Fibroblast of peridontal ligament (primary cell): ENCODE measurements at regions not wholly inside any gene's neighbourhood (a gene's known extent, or its start where the extent isn't known, plus 50 kb on each side); places are given as distances from the start of the nearest gene placed in this dataset.
"Not testable (repeated sequence)": the region's sequence is repeated elsewhere in the genome, so short reads cannot be mapped to it uniquely, and the experiment has no call there.

Experiments
- DNase-seq: peaks from one replicate; pipeline ENCODE4 v3.0.0-alpha.2; 2010; ENCODE audit errors: extremely low read depth

DNA sequence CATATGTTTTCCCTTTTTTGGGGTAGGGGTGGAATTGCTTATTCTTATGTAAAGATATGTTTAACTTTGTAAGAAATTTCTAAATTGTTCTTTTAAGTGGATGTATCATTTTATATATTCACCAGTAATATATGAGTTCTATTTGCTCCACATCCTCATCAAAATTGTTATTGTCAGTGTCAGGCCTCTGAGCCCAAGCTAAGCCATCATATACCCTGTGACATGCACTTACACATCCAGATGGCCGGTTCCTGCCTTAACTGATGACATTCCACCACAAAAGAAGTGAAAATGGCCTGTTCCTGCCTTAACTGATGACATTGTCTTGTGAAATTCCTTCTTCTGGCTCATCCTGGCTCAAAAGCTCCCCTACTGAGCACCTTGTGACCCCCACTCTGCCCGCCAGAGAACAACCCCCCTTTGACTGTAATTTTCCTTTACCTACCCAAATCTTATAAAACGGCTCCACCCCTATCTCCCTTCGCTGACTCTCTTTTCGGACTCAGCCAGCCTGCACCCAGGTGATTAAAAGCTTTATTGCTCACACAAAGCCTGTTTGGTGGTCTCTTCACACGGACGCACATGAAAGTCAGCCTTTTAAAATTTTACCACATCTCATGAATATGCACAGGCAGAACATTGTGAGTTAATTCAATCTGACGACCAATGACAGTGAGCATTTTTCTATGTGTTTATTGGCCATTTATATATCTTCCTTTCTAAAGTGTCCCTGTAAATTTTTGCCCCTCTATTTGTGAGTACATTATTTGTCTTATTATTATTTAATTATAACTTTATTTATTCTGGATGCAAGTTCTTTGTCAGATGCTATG, 176.8 kb downstream of the CDC14C start:
- DNase-seq = not testable (repeated sequence)

DNA sequence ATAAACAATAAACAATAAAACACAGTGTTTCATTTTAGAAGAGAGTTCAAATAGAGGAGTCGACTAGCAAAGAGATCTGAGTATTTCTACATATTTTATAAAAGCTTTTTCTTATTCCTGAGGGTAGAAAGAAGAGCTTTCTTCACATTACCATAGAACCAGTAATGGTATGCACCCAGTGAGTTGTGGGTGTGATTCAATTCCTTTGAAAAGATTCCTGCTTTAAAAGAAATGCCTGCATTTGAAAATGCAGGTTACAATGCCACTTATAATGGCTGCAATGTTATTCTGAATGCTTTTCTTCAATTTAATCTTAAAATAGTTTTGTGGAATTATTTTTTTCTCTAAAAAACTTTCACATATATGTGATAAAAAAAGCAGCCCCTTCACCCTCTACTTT, 178.1 kb downstream of the CDC14C start:
- no peak for DNase-seq

DNA sequence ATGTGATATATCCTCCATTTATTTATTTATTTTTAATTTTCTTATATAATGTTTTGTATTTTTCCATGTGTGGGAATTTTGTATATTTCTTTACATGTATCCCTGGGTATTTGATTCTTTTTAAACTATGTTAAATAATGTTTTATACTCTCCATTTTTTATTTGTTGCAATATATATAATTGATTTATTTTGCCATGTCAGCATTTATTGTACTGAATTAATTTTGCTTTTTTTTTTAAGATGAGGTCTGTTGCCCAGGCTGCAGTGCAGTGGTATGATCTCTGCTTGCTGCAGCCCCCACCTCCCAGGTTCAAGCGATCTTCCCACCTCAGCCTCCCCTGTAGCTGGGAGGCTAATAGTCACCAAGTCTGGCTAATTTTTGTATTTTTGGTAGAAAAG, 187.4 kb downstream of the CDC14C start:
- DNase-seq = no peak

DNA sequence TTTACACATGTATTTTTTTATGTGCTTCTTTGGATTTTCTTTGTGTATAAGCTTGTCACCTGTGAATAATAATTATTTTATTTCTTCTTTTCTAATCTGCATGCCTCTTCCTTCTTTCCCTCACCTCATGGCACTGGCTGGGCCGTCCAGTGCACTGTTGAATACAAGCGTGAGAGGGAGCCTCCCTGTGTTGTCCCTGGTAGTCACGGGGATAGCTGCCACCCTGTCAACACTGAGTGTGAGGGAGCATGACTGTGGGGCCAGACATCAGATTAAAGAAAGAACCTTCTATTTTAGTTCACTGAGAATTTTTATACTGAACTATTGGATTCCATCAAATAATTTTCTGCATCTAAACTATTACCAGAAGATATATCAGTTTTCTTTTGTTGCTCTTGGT, 187.9 kb downstream of the CDC14C start:
- DNase-seq = no peak

DNA sequence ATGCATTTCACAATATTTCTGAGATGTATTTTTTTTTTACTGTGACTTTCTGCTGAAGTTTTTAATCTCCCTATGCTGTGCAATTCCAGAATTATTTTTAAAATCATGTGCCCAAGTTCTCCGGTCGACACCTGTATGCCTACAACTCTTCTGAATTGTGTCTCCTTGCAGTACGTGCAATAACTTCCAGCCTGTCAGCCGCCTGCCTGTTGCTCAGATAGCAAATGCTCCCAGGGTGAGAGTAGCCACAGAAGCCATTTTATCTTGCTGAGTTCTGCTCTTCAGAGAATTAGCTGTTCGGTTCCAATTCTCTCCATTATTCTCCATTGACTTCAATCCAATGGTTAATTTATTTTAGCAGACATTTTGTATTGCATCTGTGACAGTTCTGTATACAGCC, 188.3 kb downstream of the CDC14C start:
- no peak for DNase-seq

DNA sequence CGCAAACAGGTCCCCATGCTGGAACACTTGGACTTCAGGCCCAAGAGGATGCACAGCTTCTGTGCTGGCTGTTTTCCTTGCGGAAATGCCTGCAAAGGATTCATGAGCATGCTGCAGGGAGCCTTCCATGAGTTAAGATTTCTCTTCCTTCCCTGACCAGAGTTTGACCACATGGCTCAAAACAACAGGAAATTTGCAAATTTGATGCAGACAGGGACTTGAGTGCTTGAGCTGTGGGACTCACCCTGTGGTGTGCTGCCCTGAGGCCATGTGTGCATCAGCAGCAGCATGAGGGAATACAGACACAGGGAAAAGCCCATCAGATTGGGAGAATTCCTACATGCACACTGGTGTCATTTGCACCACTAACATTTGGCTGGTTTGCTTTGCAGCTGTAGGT, 195.4 kb downstream of the CDC14C start:
- no peak for DNase-seq

DNA sequence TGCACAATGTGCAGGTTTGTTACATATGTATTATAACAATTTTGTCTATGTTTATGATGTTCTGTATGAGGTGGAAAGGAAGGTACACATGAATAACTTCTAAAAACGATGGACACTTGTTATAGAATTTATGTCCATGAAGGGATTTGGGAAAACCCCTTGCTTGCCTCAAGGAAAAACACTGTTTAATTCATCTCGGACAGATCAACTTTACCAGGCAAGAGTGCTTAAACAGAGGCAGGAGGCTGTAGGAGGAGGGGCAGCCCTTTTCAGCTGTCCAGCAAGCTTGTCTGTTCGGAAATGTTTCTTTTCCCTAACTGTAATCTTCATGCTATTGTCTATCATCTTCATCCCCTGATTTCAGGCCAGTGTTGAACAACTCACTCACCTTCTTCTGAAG, 200.9 kb downstream of the CDC14C start:
- no peak for DNase-seq

DNA sequence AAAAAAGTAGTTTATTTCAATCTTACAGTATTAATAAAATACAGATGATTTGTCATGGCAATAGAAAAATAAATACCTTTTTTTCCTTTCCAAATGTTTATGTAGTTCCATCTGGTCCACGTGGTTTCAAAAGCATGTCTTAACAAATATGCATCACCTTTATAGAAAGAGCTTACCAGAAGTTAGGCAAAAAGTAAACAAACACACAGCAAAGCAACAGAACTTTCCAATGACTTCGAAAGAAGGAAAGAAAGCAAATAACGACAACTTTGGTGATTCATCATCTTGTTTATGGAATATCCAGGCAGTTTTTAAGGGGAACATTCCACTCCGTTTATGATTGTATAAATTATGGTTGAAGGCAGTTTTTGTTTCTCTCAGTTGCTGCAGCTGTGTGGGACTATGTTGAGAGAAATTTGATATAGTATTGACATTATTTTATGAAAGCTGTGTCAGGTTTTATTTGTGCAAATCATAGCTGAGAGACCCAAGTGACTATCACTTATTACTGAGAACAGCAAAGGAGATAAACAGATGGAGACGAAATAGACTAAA, 203.1 kb downstream of the CDC14C start:
- DNase-seq = no peak

DNA sequence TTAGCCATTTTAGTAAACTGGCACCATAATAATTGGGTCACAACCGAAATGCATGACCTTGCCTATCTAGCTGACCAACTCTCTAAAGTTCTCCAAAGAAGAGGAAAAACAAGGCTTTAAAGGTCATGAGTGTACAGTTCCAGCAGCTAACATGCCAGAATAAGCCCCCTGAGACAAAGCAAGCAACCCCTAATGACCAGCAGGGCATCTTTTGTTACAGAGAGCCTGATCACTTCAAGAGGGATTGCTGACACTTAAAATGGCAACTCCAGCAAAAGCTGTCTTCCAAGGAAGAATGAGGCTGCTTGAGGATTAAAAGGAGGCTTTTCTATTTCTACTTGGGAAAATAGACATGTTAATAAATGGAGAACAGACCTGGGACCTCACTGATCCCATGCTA, 213.6 kb downstream of the CDC14C start:
- no peak for DNase-seq

DNA sequence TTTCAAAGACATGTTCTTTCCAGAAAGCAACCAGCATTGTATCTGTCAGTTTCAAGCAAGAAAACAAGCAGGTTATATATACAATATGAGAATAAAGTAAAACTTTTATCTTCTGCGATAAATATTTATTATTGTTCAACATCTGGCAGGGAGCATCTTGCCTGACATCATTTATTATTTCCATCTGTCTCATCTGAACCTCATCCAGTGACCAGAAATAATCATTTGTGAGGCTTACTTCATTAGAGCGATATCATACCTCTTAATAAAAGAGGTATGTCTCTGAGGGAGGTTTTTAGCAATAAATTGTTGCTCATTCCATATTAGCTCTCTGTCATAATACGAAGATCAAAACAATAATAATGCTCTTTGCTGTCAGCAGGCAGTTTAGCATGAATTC, 226.1 kb downstream of the CDC14C start:
- DNase-seq = no peak

DNA sequence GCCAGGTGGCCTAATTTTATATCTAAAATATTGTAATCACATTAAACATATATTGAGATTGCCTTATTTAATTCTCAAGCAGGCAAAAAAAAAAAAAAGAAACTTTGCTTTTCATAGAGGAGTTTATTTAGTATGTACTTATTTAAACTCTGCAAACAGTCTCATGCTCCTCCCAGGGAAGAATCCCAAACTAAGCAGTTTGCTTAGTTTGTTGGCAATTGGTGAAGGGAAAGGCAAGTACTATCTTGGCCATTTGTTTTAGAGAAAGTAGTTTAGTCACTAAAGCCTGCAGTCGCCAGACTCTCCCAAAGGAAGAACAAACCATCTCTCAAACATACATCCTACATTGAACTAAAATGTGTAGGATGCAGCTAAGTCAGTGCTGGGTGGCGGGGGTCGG, 226.8 kb downstream of the CDC14C start:
- DNase-seq = no peak

DNA sequence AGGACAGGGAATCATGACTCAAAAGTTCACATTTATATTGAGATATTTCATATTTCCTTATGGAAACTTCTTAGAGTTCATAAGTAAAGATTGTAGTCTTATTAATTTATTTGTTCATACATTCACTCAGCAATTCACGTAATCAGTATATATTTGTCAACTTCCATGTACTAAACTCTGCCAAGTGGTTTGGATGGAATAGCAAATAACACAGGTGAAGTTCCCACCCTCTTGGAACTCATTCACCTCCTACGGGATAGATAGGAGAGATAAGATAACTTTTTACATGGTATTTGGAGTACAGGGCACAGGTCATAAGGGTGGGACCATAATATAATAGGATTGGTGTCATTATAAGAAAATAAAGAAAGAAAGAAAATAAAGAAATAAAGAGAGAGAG, 234.0 kb downstream of the CDC14C start:
- DNase-seq = no peak

DNA sequence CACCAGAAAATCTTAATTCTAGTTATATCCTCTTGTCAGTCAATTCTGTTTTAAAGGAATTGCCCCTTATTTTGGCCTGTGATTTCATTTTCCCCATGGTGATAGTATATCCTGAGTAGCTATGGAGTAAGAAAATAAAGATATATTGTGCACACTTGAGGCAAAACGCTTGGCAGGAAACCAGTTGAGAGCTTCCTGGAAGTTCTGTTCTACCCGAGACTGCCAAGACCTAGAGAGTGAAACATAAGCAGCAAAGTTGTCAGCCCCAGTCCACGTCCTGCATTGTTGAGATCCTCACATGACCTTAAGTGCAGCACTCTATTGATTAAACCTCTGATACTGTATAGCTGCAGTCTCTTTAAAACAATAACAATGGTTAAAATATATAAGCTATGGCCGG, 235.2 kb downstream of the CDC14C start:
- no peak for DNase-seq

DNA sequence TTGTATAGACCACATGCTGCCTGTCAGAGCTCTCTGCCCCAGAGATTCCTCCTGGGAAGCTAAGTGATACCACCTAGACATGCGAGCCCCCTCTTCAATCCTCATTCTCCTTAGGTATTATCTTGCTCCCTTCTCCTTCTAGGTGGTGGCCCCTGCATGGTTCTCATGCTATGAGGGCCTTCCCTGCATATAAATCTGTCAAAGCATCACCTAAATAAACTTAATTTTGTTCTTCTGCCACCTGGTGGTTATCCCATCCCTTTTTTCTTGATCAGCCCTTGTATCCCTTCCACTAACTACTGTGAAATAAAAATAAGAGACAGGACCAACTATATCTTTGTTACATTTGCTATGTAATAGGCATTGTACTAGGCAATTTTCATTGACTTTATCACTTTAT, 242.1 kb downstream of the CDC14C start:
- no peak for DNase-seq

DNA sequence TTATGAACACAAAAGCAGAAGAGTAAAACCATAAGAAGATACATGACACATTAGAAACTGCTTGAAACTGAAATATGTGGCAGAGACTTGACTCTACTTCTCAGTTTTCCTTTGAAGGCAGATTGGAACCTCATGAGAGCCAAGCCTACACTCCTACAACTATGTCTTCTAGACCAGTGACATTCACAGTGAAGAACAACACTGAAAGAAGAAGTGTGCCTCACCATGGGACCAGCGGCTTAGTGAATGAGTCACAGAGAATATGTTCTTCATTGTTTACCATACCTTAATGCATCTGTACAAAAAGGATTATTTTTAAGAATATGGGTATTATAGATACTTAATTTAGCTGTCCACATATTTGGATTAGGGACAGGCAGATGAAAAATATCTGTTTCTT, 248.3 kb downstream of the CDC14C start:
- no peak for DNase-seq

DNA sequence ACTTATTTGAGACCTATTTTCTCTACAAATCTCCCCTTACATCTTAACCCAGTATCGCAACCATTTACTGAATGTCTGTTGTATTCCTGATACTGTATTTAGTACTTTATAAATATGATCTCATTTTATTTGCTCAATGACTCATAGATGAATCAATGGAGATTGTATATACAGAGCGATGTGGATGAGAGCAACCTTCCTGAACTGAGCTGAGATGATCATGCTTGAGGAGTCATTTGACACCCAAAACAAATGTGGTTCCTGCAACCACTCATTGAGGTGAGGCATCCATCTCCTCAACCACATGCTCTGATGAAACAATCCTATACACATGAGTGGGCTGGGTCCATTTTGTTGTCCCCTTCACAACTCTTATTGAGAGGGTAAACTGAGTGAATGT, 250.0 kb downstream of the CDC14C start:
- DNase-seq = no peak

DNA sequence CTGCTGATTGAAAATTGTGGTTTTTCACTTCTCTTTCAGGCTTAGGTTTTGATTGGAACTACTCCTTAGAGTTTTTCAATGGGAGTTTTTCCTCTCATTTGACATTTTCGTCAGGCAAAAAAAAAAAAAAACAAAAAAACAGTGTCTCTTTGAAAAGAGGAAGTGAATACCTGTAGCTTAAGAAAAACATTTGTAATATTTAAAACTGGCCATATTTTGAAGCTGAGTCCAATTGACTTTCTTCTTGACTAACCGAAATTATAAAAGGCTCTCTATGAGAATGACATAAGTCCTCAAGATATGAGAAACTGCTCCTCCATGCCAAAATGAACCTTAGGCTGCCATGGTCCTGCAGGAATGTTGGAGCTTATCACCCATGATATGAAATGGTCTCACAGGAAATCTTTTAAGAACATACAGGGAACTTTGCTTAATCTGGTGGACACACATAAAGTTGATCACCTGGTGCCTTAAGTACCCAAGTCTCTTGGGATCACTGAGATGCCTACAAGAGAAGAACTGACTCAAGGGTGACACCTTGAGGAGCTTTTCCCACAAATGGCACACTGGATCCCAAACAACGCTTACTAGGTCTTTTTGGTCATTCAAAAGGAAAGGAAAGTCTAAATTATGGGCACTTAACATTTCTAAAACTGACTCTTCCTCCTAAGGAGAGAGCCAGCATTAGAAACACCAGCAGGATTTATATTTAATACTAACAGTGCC, 263.4 kb downstream of the CDC14C start:
- DNase-seq = no peak

DNA sequence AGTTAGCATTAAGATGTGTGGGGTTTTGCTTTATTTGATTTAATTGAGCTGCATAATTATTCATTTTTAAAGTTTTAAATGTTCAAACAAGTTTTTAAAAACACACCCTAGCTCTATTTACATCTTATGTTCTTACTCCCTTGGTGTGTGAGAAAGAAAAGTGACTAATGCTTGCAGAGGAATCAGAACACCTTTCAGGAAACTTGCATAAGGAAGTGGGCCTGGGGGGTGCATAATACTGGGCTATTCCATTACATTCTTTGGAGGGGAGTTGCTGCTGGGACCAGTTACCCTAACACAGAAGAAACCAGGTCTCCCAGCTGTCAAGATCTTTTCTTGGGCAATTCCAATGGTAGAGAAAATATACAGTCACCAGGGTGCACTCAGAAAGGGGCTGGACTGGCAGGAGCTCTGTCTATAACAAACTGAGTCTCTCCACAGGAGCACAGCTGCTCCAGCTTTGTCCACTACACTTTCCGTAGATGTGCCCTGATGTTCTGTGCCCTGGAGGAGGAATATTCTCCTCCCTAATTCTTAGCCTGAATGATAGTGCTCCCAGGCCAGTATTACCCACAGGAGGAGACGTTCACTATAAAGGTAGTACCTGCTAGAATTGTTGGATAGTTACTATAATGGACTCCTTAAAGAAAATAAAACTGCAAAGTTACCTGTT, 304.2 kb downstream of the CDC14C start:
- DNase-seq = no peak

DNA sequence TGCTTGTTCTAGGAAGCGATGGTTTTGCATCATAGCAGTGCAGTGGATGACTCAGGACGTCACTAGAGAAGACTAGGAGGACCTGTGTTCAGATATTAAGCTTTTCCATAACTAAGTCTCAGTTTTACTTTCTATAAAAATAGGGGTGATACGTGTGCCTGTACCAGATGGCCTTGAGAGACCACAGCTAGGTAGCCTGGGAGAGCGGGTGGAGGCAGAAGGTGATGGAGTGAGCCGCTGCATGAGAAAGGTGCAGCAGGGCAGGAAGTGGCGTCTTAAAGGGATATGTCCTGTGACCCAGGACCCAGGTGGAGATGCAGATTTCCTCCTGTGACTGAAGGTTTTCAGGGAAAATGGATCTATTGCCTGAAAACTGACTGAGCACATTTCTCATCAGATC, 304.9 kb downstream of the CDC14C start:
- no peak for DNase-seq

DNA sequence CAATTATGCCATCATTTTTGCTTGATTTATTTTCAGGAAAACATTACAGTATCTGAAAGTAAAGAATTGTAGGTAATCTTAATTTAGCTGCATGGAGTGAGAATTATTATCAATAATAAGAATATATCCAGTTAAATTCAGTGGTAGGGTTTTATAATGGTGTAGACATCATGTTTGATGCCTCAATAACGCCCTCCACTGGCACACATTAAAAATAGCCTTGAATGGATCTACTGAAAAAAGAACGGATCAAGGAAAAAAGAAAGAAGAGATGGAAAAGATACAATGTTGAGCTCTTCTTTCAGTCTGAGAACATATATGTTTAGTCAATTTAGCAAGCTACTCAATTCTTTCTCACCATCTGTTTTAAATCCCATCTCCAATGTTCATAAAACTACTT, 319.2 kb downstream of the CDC14C start:
- DNase-seq = no peak

DNA sequence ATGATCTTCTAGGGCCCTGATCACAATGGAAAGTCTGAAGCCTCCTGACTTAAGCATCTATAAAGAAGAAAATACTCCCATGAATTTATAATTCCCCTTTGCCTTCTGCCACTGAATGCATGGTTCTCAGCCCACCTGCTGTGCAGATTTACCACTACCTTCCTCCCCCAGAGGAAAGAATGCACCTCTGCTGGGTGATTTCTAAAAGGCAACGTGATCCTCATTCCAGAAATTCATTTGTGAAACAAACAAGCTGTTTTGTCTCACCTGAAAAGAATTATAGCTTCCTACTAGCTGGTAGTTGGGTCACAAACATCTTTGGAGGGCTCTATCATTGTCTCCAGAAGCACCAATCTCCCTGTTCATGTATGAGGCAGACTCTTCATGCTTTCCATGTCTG, 320.2 kb downstream of the CDC14C start:
- no peak for DNase-seq

DNA sequence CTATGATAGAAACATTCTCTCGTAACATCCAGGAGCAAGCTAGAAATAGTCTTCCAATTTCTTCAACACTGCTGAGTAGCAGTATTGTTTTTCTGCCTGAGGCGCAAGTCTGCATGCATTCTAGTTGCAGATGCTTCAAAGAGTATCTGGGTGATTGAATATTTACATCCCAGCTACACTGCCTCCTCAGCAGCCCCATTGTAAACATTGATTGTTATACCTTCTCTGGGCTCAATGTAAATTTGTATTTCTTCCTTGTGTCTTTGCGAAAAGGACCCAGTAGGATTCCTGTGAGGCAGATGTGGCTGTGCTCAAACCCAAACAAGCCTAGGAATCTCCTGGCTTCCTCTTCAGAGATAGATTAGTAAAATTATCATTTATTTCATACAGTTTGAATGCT, 320.7 kb downstream of the CDC14C start:
- DNase-seq = no peak

DNA sequence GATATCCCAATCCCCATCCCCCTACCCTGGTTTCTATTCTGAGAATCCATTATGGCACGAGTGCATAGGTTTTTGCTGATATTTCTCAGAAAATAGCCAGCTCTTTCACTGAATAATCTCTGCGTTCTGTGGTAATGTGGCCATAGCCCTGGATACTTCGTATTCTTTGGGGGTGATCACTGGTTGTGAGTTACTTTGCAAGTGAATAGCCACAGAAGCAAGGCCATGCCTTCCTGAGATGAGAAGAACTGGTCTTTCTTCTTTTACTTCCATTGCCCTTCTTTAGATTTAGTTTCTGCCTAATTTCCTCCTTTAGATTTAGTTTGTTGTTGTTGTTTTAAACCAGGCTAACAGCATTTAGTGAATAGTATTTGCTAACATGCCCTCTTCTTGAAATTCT, 323.4 kb downstream of the CDC14C start:
- no peak for DNase-seq
